ENCODE measurements at regions not wholly inside any gene's neighbourhood (a gene's known extent, or its start where the extent isn't known, plus 50 kb on each side); places are given as distances from the start of the nearest gene placed in this dataset.

DNA sequence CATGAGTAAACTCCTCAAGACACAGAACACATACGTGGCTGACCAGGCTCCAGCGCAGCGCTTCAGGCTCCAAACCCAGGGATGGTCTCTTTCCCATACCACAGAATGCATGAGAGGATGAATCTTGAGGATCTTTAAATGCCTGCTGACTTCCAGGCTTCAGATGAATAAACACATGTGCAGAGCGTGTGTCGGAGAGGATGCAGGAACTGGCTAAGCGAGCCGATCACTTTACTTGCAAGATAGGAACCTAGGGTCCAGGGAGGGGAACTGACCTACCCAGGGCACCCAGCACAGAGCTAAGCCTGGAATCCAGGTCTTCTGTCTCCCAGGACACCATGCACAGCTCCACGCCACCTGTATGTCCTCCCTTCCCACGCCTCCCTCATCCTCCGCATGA lies 209.8 kb downstream of the BCL11B start:
- DNase-seq (ENCODE audit: low spot score) = no peak

DNA sequence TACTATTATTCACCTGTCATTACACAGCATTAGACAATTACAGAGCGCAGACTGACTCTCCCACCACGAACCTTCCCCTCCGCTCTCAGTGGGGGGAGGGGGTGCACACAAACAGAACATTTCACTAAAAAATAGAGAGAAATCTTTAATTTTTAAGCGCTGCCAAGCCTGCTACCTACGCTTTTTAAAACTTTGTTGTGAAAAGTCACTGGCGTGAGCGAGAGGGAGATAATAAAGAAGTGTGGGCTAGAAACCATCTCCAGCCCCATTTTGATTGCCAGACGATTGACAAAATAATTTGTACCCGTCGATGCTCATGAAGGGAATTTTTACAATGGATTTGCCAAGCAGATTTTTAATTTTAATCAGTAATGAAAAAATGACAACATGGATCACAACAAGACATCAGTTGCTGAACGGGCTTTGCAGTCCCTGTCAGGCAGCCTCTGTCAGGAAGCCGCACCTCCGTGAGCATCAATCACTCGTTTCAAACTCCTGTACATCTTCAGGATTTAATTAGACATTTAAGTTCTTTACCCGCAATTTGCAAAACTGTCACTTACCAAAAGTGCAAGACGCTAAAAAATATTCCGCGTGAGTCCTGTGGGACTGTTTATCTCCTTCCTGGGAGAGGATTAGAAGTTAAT lies 209.1 kb downstream of the BCL11B start:
- DNase-seq (ENCODE audit: low spot score) = no peak

DNA sequence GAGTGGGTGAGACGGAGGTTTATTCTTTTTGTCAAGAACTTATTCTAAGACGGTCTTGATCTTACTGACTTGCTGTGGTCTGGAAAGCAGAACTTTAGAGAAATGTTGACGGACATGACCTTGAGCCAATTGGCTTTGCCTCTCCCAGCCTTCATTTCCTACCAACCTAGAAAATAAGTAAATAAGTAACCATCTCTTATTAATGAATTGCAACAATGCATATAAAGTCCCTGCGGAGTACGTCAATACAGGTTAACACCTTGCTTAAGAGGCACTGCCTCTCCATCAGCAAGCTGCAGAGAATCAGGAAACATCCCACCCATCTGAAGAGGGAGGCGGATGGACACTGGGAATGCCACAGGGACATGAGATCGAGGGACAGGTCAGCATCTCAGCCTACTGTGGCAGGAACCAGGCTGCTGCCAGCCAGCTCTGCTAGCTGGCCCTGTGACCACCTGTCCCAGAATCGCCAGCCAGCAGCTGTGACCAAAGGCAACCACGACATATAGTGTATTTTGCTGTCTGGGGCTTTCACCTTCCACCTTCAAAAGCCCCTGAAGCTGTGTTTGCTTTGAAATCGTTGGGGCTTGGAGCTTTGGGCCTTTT lies 208.3 kb downstream of the BCL11B start:
- DNase-seq (ENCODE audit: low spot score) = no peak

DNA sequence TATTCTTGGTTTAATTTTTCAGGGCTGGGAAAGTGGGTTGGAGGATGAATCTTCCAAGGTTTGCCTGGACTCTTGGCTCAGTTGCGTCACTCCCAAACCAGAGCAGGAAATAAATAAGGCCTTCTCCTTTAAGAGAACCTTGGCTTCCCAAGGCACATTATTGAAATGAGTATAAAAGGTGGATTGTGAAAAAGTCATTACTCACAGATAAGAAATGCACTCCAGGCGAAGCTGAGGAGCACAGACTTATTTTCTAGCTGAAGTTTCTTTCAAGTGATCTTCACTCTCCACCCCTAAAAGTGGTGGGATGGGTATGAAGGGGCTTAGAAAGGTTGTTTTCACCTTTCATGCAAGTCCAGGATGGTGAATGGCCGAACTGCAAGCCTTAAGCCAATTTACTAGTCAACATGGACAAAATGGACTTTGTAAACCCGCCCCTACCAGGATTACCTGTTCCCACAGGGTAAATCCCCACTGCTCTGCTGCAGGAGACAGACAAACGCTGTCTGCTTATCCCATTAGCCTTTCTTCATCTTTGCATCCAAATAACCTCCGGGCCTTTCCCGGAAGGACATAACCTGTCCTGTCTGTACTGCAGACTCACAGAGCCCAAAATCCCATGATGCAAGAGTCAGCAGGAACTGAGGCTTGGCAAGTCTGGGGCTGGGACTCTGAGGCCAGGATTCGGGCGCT lies 207.6 kb downstream of the BCL11B start:
- DNase-seq (ENCODE audit: low spot score) = peak; percentile 53

DNA sequence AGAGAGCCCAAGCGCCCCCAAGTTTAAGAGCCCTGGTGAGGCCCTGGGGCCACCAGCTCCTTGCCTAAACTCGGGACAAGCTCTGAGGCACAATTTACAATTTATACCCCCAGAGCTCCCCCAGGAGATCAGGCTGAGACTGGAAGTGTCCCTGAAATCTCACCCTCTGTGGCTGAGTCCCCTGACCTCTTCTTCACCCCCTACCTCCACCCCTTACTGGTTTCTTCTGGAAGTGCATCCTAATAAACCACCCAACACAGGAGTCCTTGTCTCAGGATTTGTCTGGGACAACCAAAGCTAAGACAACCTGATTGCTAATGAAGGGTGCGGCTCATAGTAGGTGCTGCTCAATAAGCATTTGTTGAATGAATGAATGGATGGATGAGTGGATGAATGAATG lies 206.4 kb downstream of the BCL11B start:
- DNase-seq (ENCODE audit: low spot score) = no peak

DNA sequence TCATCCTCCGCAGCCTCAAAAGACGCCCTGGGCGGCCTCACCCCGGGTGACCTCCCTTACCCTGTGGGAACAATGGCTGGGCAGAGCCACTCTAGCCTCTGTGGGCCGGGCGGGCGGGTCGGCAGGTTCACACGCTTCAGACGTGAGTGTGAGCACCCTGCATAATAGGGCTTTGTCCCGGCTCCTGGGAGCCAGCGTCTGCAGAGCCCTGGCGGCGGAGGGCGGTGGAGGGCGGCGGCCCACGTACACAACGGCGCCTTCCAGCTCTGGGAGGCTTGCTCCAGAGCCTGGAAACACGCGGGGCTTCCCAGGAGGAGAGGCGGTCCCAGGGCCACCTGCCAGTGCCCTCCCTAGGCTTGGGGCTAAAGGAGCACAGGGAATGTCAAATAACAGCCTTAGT lies 205.6 kb downstream of the BCL11B start:
- DNase-seq (ENCODE audit: low spot score) = no peak

DNA sequence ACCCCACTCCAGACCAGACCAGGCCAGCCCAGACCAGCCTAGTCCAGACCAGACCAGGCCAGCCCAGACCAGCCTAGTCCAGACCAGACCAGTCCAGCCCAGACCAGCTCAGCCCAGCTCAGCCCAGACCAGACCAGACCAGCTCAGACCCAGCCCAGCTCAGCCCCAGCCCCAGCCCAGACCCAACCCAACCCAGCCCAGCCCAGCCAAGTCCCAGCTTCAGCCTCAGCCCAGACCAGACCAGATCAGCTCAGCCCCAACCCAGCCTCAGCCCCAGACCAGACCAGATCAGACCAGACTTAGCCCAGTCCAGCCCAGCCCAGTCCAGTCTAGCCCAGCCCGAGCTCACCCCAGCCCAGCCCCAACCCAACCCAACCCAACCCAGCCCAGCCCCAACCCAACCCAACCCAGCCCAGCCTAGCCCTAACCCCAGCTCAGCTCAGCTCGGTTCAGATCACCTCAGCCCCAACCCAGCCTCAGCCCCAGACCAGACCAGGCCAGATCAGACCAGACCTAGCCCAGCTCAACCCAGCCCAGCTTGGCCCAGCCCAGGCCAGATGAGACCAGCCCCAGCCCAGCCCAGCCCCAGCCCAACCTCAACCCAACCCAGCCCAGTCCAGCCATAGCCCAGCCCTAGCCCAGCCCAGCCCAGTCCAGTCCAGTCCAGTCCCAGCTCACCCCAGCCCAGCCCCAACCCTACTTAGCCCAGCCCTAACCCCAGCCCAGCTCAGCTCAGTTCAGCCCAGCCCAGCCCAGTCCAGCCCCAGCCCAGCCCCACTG lies 204.7 kb downstream of the BCL11B start:
- no peak for DNase-seq (ENCODE audit: low spot score)

DNA sequence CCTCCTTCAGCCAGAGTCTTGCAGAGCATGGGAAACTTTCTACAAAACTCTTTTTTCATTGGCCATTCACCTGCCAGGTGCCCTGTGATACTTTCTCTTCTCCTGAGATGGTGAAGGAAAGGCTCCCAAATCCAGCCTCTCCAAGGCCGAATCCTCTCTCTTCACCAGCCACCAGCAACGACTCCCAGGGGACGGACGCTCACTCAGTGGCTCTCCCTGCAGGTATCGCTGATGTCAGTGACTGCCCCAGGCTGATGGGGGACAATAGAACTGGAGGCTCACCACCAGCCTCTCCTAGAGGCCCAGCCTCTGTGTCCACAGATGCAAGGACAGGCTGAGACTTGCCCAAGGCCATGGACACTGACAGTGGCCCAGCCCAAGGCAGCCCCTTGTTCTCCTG lies 204.1 kb downstream of the BCL11B start:
- no peak for DNase-seq (ENCODE audit: low spot score)

DNA sequence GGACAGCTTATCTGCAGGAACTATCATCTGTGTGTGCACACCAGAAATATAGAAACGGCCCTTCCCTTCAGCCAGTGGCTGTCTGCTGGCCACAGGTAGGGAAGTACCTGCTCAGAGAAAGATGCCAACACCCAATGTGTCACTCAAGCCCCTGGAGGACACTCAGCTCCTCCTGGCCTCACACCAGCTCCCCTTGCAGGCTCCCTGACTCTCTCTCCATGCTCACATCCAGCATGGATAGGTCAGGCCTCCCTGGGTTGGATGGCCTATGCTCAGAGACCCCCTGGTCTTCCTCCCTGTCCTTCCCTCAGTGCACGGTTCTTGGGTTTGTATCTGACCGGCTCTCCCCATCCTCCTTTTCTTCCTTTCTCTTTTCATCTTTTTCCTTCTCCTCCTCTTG lies 202.1 kb downstream of the BCL11B start:
- DNase-seq (ENCODE audit: low spot score) = no peak

DNA sequence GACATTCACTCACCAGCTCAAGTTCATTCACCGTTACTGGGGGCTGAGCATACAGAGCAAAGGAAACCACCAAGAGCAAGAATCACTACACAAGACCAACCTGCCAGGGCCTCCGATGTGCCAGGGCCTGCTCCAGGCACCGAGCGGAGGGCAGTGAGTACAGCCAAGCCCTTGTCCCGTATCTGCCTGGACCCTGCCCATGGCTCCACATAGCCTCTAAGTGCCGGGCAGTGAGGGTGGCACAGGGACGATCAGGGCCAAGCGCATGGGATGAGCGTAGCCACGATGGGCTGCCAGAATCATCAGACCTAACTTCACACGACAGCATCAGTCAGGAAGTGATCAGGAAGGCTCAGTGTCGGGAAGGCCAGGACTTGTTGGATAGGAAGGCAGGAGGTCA lies 199.6 kb downstream of the BCL11B start:
- DNase-seq (ENCODE audit: low spot score) = no peak

DNA sequence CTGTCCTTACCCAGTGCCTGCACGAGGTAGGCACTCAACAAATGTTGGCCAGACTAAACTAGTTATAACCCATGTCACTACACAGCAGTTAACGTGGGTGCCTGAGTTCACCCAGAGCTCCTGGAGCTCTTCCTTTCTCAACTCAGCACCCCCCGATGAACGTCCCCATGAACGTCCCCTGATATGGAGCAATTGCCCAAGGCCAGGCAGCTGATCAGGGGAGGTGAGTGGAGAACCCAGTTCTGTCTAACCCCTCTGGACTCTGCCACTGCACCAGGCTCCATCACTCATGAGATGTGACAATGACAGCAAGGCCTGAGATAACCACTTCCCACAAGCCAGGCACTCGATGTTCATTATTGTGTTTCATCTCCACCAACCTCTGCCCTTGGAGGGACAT lies 199.0 kb downstream of the BCL11B start:
- no peak for DNase-seq (ENCODE audit: low spot score)

DNA sequence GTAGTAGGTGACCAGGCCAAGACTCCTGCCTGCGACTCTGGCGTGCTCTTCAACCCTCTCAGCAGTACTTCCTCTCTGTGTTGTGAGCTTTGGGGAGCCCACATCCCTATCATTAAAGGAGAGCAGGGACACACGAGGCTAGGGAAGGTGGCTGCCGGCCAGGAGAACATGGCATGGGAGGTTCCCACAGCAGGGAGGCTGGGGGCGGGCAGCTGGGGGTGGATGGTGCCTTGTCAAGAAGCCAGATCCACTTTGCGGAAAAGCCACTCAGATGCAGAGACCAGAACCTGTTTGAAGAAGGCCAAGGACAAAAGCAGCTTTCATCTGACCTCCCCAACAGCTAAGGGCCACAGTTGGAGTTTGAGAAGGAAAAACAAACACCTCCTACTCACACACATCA lies 198.6 kb downstream of the BCL11B start:
- DNase-seq (ENCODE audit: low spot score) = no peak

DNA sequence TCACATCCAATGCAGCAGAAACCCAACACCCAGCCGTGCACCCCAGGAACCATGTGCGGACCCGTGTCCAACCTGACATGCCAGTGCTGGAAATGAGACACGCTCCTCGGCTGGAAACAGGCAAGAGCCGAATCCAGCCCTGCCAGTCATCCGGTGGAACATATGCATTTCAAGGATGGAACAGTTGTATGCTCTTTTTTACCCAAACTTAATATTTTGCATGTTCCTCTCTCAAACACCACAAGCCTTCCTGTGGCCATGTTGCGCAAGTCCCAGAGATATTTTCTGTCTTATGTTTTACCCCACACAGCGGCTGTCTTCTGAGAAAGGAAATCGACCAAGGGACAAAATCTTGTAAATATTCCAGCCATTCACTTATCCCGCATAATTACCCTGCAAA lies 196.9 kb downstream of the BCL11B start:
- no peak for DNase-seq (ENCODE audit: low spot score)

DNA sequence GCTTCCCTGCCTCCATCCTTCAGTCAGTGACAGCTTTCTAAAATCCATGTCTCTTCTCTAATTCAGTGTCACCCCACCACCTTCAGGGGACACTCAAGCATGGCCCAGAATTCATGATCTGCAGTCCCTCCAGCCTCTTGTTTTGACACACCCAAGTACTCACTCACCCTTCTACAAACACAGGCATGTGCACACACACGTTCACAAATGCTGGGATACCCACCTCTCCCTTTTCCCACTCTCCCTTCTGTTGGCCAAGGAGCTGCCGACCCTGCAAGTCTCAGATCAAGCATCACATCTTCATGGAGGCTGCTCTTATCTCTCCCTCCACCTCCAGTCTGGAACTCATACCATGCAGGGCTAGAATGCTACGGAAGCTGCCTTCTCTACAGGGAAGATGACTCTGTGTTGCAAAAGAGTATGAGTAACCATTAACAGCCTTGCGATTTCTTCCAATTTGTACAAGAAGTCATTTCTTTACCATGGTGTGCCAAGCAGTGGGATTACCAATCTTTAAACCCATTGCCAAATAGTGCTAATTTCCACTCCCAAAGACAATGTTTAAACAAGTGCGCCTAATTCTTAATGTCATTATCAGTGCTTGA lies 196.1 kb downstream of the BCL11B start:
- peak; percentile 21 for DNase-seq (ENCODE audit: low spot score)

DNA sequence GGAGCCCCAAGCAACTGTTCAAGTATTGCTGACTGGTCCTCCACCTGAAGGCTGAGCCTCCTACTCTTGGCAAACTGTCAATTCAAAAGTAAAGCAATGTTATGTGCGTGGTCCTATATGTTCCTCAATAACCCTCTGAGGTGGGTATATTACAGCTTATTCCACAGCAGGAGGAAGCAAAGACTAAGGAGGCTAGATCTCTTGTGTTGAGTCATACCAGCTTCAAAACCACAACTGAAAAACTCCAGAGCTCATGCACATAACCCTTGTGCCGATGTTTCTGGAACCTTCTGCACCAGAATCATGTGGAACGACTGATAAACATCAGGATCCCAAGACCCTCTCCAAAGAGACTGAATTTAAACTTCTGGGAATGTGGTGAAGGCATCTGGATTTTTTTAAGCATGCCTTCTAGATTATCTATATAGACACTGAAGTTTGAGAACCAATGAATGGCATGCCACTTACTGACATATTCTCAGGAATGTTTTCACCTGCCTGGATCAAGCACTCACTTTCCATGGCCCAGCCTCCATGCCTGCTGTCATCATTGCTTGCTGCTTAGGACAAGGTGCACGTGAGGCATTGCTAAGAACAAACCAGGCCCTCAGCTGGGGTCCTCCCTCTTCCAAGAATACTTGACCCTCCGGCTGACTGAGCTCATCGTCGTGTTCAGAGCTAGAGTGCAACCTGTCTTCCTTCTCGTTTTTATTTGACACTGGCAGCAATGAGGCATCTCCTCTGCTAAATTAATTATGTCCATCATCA lies 194.7 kb downstream of the BCL11B start:
- DNase-seq (ENCODE audit: low spot score) = no peak

DNA sequence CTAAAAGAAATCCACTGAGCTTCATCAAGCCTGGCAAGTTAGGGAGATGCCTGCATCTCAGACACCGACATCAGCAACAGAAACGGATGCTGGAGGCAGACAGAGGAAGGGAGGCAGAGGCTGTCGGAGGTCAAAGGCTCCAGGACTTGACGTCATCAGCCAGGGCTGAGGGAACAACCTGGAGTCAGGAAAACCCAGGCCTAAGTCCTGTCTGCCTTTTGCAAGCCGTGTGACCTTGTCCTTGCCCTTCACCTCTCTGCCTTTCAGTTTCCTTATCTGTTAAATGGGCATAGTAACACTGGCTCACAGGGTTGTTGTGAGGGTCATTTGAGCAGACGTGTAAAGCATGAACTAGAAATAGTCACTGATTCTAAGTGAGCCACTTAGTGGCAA lies 194.2 kb downstream of the BCL11B start:
- no peak for DNase-seq (ENCODE audit: low spot score)

DNA sequence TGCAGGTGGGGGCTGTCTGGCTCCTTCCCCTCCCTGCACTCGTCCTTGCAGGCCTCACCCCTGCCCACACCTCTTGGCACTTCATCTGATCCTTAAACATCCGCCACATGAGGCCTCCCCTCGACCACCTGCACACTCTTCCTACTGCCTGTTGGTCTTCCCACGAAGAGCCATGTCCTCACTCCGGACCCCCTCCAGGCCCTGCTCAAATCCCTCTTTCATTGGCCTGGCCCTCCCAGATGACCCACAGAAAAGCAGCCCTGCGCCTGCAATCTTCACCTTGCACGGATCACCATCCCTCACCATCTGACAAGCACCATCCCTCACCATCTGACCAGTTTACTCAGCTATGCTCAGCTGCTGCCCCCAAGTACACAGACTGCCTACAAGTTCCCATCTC lies 193.6 kb downstream of the BCL11B start:
- DNase-seq (ENCODE audit: low spot score) = no peak

DNA sequence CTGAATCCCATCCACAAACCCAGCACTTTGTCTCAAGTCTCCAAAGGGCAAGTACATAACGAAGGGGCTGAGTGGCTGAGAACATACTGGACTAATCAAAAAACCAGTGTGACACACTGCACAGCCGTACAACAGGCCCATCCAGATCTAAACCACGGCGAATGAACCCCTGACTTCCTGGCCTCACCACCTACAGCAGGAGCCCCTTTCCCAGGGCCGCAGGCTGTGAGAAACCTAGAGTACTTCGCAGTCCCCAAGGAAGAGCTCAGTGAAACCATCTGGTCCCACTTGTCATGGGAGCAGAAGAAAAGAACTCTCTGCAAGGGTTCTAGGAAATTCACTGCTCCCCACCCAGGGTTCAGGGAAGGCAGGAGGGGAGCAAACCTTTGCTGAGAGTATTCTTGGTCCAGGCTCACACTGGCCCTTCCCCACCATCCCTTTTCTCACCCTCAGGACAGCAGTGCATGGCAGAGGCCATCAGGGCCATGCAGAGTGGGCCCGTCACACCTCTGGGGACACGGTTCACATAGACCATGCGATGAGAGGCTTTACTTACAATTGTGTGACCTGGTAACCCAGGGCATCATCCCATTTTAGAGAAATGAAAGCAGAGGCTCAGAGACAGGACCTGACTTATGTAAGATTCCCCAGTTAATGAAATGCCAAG lies 192.8 kb downstream of the BCL11B start:
- no peak for DNase-seq (ENCODE audit: low spot score)

DNA sequence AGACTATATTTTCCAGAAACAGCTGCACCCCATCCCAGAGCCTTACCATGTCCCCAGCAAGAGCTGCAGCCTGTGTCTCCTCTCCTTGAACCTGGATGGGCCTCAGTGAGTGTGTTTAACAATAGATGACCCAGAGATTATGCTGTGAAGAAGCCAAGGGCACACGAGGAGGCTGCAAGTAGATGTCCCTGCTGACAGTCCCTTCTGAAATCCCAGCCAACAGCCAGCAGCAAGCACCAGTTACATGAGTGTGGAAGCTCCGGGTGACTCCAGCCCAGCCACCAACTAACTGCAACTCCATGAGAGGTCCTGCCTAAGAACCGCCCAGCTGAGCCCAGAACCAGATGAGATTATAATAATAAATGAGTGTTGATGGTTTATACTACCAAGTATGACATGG lies 191.7 kb downstream of the BCL11B start:
- DNase-seq (ENCODE audit: low spot score) = no peak

DNA sequence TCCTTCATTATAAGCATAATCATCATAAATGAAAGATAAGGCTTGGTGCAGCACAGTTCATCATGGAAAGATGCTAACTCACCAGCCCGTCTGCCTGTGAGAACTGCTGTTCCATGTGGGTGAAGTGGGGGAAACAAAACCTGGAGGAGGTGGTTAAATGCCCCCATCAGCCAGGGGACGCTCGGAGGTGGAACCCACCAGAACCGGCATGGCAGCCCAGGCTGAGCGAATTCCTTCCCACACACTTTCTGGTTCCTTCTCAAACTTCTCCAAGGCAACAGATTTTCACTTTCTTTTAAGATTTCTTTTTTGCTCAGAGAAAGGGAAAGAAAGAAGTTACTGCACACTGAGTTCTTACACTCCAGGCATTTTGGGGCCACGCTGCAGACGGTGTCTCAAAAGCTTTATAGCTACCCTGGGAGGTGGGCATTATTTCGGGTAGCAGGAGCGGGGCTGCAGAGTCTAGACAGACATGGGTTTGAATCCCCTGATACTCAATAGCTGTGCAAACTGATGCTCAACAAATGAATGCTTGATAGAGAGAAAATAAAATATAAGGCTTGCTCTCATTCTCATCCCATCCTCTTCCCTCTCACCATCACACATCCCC lies 190.7 kb downstream of the BCL11B start:
- DNase-seq (ENCODE audit: low spot score) = no peak

DNA sequence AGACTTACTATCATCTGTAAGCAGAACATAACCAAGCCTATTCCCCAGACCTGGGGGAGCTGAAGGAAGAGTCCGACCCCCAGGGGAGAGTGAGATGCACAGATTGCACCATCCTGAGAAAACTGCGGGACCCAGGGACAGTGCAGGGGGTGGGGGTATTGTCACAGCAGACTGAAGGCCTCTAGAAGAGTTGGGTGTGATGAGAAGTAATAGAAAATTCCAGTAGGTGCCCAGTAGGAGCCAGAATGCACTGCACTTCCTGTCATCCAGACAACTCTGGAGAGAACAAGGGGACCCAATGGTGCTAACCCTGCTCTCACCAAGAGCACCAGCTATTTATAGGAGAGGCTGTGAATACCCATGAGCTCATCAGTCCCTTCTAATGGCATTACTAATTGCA lies 190.1 kb downstream of the BCL11B start:
- DNase-seq (ENCODE audit: low spot score) = no peak

Data from AG08395 (cell line).